Prostate gland (tissue), 2 donors: ENCODE measurements at regions not wholly inside any gene's neighbourhood (a gene's known extent, or its start where the extent isn't known, plus 50 kb on each side); places are given as distances from the start of the nearest gene placed in this dataset.

Experiments
- CTCF ChIP-seq, 4 experiments: fragments of 200-600 bp in 2 of 4; fragments of 450-650 bp in 2 of 4; sonication (generic) in 2 of 4; IDR thresholded peaks; 1 replicate in 3 of 4; 2 replicates in 1 of 4; pipeline ENCODE4 v1.5.1; 2016 to 2019; ENCODE audit warnings: antibody characterized with exemption in 4 of 4, mild to moderate bottlenecking in 2 of 4, moderate library complexity in 2 of 4
- POLR2A ChIP-seq: fragments of 450-650 bp; IDR thresholded peaks from one replicate; pipeline ENCODE4 v1.6.1; 2016; ENCODE audit warnings: antibody characterized with exemption, mild to moderate bottlenecking
- POLR2AphosphoS5 ChIP-seq: sonication (generic); formaldehyde crosslinking; IDR thresholded peaks from one replicate; pipeline ENCODE4 v1.6.1; 2017; ENCODE audit warnings: antibody characterized with exemption

- no peak for TF ChIP-seq CTCF (IDR thresholded peaks at IDR 0.05)
- TF ChIP-seq POLR2A, result no peak
- no peak for TF ChIP-seq POLR2AphosphoS5
Observed at GRCh38 chr6:131400054-131400778, 172.8 kb upstream of the ARG1 start.
